SK-N-MC (cell line): ENCODE measurements at regions not wholly inside any gene's neighbourhood (a gene's known extent, or its start where the extent isn't known, plus 50 kb on each side); places are given as distances from the start of the nearest gene placed in this dataset.
A peak's percentile ranks its signal among the peaks of the same experiment; 100 is the strongest.

Source experiments
- EZH2 ChIP-seq: fragments of 200-600 bp; sonication (generic); IDR thresholded peaks from one replicate; pipeline ENCODE4 v1.6.1; 2017; ENCODE audit warnings: antibody characterized with exemption
- FOXP2 ChIP-seq: optimal IDR thresholded peaks from 2 replicates; pipeline ENCODE3; 2011; ENCODE audit warnings: mild to moderate bottlenecking, moderate library complexity; ENCODE audit not compliant: insufficient read depth; ENCODE audit errors: extremely low read length, control extremely low read depth
- POLR2AphosphoS5 ChIP-seq: IDR thresholded peaks from 2 replicates; pipeline ENCODE4 v1.6.1; 2012; ENCODE audit warnings: mild to moderate bottlenecking, low read depth, low read length, borderline replicate concordance

DNA sequence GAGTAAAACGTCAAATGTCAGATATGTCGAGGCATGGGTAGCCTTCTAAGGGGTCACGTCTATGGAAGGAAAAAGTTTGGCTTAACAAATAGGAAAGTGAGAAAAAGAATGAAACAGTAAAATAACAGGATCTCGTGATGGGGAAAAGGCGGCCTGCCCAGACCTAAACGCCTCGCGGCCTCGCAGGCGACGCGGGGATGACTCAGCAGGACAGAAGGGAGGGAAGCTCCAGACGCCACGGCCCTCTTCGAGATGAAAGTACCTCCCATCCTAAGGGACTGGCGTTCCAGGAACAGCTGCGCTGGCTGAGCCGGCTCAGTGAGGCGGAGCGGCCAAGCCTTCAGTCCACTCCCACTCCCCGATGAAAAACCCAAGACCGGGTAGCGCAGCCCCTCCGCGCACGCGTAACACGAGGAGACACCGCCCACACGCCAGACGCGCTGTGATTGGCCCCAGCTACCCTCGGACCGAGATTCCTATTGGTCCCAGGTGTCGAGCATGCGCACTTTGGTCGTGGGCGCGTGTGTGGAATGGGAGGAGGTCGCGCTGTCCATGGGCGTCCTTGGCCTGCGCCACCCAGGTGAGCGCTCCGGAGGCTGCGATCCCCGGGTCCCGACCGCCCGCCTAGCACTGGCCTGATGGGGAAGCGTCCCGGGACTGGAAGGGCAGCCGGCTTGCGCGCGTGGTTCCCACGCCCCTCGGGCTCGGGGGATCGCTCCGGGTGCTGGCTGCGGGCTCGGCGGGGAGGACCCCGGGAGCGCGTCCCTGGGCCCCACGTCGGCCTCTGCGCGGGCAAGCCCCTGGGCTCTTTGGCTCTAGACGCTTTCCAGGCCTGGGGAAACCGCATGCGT, 588.5 kb downstream of the MTRR start:
- no peak for TF ChIP-seq EZH2
- TF ChIP-seq POLR2AphosphoS5, result peak; percentile 86
- no peak for TF ChIP-seq FOXP2
